ENCODE measurements at regions not wholly inside any gene's neighbourhood (a gene's known extent, or its start where the extent isn't known, plus 50 kb on each side); places are given as distances from the start of the nearest gene placed in this dataset.

GRCh38 chr9:8186560-8186959, 387.0 kb upstream of the DMAC1 start:
- DNase-seq = no peak

DNA sequence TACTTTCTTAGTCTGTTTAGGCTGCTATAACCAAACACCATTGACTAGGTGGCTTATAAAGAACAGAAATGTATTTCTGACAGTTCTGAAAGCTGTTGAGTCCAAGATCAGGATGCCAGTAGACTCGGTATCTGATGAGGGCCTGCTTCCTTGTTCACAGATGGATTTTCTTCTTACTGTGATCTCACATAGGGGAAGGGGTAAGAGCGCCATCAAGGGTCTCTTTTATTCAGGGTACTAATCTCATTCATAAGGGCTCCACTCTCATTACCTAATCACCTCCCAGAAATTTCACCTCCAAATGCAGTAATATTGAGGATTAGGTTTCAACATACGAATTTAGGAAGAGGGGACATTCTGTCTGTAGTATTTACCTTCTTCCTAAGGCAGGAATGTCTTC, 384.0 kb upstream of the DMAC1 start:
- DNase-seq = no peak

GRCh38 chr9:8179381-8180053, 379.9 kb upstream of the DMAC1 start:
- DNase-seq = no peak

- no peak for DNase-seq
These were observed 372.4 kb upstream of the DMAC1 start for GRCh38 chr9:8172000-8172399.

DNA sequence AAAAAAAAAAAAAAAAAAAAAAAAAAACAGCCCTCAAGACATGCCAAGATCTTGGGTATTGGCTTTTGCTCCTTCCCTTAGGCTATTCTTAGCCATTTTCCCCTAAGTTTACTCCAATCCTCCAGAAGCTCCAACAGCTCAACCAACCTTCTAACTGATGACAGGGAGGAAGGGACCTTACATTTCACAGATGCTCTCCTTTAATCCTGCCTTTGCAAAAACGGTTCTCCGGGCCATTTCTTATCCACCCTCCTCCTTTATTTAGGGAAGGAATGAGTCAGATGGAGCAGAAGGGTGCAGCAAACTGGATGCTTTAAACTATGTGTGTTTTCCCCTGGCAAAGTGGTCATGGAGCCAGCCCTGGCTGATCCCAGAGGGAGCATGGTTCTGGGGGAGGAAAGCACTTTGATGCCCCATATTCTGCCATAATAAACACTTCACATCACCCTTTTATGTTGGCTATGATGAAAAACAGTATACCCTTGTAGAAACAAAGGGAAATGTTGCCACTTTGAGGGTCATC, 369.4 kb upstream of the DMAC1 start:
- DNase-seq = no peak

GRCh38 chr9:8160787-8161186, 361.2 kb upstream of the DMAC1 start:
- DNase-seq = no peak

- DNase-seq = no peak
These were observed 359.0 kb upstream of the DMAC1 start for GRCh38 chr9:8158574-8158973.

DNA sequence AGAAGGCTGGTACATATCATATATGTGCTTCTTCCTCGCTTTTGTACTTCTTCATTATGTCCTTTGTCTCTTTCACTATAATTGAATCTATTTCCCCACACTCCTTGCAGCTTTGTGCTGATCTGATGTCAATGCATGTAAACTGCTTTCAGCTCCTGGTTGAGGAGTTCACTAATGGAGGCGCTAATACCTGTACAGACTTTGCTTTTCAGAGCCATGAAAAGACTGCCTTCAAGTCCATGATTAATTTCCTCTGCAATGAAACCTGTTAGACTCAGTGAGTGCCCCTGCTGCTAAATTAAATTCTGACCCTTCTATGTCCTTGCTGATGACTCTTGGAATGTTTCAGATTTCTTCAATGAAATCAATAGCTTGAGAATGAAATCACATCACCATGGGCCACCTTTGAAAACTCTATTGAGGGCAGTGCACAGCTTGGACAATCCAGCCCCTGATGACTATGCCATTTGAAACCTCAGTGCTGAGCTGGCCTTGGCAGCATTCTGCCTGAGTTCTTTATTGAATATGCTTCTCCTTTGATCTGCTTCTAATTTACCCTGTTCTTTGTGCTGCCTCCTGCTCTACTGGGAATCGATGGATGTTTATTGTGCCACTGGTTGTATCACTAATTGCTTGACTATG, 358.2 kb upstream of the DMAC1 start:
- DNase-seq = no peak

GRCh38 chr9:8156346-8156745, 356.8 kb upstream of the DMAC1 start:
- DNase-seq = no peak

GRCh38 chr9:8155706-8156105, 356.1 kb upstream of the DMAC1 start:
- DNase-seq = no peak

GRCh38 chr9:8143677-8144076, 344.1 kb upstream of the DMAC1 start:
- DNase-seq = no peak

DNA sequence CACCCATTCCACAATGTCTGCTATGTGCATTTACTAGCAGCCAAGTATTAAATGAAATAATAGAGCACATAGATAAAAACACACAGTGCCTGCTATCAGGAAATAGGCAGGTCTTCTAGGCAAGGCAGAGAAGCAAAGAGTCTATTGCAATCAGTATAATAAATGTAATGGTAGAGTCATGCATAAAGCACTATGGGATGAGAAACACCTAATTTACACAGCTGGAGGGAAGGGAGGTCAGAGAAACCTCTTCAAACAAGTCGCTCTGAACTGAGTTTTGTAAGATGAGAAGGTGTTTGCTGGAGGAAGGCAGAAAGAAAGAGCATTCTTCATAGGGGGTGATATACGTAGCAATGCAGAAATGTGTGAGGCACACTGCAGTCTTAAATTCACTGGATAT, 341.0 kb upstream of the DMAC1 start:
- DNase-seq = no peak

- DNase-seq = no peak
These were observed 340.2 kb upstream of the DMAC1 start for GRCh38 chr9:8139756-8140155.

GRCh38 chr9:8136477-8136876, 336.9 kb upstream of the DMAC1 start:
- DNase-seq = no peak

- no peak for DNase-seq
These were observed 335.1 kb upstream of the DMAC1 start for GRCh38 chr9:8134635-8135034.

DNA sequence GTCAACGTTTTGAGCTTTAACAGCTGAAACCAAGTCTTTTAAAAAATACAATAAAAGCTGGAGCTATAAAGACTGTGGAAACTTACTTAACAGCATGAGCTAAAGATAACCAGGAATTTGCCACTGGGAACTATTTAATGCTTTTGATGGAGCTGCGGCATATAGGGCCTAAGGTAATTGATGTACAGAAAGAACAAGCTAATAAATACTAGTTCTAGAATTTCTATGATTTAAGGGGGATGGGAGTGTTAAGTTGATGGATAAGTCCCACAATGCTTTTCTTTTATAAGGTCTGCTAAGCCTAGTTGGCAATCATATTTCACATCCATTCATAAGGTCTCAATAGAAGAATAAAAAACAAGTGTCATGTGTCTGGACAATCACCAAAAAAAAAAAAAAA, 334.0 kb upstream of the DMAC1 start:
- DNase-seq = no peak

DNA sequence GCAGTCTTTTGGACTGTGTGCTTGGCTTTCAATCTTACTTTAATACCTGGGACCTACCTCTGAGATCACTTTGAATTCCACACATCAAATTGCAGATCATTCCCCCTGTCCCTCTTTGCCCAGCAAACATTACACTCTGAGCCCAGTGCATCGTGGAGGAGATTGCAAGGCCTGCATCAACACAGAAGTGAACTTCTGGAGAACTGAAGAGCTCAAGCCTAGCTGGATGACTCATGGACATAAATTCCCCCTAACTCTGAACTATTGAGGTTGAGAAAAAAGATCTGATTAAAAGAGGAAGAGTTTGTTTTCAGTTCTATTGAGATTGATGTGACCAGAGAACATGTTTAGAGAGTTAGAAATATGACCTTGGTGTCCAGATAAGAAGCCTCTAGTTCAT, 316.0 kb upstream of the DMAC1 start:
- peak; percentile 4 for DNase-seq

- no peak for DNase-seq
These were observed 315.2 kb upstream of the DMAC1 start for GRCh38 chr9:8114826-8115225.

DNA sequence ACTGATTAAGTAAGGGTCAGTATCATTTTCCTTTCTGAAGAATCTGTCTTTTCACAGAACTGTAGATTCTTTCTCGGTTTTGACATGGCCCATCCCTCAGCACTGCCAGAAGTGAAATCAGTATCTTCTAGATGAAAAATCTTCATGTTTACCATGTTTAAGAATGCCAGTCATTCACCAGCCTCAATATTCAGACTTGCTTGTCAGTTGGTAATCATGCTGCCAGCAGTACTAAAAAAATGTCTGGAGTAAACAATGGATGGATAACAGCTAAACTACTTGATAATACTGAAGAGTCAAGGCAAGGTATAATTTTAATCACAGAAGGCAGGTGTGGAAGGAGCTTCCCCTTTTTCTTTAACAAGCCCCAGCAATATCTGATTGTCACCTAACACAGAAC, 306.8 kb upstream of the DMAC1 start:
- DNase-seq = no peak

- no peak for DNase-seq
These were observed 302.0 kb upstream of the DMAC1 start for GRCh38 chr9:8101607-8102006.

DNA sequence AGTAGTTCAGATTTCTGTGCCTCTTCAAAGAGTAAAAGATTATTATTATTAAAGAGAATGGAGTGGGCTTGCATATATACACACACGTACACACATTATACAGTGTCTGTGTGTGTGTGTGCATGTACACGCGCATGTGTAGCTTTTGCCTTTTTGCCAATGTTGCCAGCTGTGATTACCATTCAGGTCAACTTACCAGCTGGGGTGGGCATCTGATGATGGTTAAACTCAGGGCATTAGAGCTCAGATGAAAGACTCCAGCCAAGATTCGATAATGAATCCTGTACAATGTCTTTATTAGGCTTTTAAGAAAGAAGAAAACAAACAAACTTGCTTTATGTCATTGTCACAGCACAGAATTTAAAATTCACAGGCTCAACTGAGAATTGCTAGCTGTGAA, 296.5 kb upstream of the DMAC1 start:
- DNase-seq = no peak

- DNase-seq = no peak
These were observed 296.1 kb upstream of the DMAC1 start for GRCh38 chr9:8095672-8096086.

DNA sequence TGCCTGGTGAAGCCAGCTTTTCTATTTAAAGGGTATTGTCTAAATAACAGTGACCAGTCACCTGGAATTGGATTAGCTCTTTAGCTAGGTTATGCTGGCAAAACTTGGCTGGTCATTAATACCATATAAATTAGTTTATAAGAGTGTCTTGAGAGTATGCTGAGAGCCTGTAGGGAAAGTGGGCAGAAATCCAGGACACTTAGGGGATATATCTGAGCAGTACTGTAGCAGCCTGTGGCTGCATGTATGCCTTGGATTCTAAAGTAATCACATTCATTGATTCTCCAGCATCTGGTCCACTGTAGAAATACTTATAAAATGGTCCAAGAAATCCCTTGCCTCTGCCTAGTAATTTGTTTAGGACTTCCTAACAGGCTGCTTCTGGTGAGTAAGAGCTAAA, 288.9 kb upstream of the DMAC1 start:
- DNase-seq = no peak

GRCh38 chr9:8085986-8086385, 286.4 kb upstream of the DMAC1 start:
- no peak for DNase-seq

Data from fibroblast of skin of abdomen (primary cell).